Stimulated activated CD4-positive, alpha-beta T cell treated with anti-CD3 and anti-CD28 coated beads, Interleukin-1b, Interleukin-23, amount 100 ng/mL, for 48 hours (primary cell): ENCODE measurements at regions not wholly inside any gene's neighbourhood (a gene's known extent, or its start where the extent isn't known, plus 50 kb on each side); places are given as distances from the start of the nearest gene placed in this dataset.

ENCODE experiments used
- DNase-seq: peaks from one replicate; pipeline ENCODE4 v3.0.0-alpha.2; 2020

DNA sequence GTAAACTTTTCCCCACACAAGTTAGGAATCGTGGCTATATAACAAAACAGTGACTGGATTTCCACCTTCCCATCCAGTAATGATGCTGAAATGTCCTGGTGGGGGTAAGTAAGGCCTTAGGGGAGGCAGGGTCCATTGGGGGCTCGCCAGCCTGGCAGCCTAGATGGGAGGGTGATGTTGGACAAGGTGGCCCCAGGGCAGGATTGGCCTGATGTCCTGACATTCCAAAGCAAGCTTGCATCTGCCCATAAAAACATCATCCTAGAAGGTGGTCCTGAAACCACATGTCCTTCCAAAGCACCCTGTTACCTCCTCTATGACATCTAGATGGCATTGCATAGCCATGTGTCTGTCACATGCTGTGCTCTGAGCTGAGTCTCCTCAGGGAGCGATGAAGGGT, 54.1 kb upstream of the RAB6C start:
- DNase-seq: no peak

DNA sequence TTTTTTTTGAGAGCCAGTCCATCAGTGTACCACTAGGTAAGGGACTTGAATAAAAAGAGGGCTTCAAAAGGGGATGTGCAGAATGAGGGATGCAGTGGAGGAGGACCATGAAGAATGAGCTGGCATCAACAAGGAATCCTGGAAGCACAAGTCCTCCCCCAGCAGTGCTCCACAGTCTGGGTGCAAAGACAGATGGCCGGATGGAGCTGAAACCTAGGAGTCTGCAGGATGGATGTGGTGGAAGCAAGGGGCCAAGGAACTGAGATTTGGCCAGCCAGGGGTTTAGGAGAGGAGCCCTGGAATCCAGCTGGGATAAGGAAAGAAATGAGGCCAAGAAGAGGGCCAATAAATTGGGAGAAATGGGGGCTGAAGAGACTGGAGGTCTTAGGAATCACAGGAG, 51.8 kb upstream of the RAB6C start:
- no peak for DNase-seq

DNA sequence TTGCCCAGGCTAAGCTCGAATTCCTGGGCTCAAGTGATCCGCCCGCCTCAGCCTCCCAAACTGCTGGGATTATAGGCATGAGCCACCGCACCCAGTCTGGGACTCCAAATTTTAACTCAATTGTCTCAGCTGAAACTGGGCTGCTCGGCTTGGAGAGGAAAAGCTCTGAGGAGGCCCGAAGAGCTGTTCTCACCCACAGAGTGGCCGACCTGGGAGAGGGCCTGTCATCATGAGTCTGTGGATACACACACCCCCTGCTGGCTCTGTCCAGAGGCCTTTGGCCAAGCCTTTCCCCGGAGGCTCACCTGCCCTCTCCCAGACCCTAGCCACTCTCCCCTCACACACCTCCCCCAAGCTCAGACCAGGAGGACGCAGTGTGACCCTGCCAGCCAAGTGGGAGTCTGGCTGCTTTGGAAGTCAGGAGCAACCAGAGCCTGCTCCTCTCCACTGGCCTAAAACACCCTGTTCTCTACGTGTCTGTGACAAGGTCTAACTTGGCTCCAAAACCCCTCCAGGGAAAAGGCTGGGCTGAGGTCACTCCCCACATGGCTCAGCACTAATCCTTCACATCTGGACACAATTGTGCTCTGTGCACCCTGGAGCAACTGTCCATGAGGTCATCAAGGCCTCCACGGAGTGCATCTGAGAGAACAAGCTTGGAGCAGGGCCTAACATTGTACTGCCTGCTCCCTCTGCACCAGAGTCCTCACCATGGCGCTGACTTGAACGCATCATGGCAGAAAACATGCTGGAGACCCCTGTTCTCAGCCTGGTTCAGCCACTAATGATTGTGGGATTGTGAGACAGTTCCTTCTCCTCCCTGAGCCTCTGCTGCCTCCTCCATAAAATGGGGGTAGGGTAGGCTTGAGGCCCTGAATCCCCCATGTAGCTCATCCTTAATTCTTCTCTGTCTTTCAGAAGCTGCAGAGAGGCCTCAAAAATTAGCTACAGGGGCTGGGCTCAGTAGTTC, 49.9 kb upstream of the RAB6C start:
- no peak for DNase-seq
